Stimulated activated CD8-positive, alpha-beta memory T cell treated with anti-CD3 and anti-CD28 coated beads, Interleukin-4, amount 100 ng/mL, for 1 hour (primary cell): ENCODE measurements at regions not wholly inside any gene's neighbourhood (a gene's known extent, or its start where the extent isn't known, plus 50 kb on each side); places are given as distances from the start of the nearest gene placed in this dataset.

Experiments used
- DNase-seq, 2 donors: peaks; one replicate each; pipeline ENCODE4 v3.0.0-alpha.2; 2020; ENCODE audit warnings: low read depth in 2 of 2, low spot score in 1 of 2

- no peak for DNase-seq
Observed at GRCh38 chr9:8188723-8189407, 389.3 kb upstream of the DMAC1 start.

DNA sequence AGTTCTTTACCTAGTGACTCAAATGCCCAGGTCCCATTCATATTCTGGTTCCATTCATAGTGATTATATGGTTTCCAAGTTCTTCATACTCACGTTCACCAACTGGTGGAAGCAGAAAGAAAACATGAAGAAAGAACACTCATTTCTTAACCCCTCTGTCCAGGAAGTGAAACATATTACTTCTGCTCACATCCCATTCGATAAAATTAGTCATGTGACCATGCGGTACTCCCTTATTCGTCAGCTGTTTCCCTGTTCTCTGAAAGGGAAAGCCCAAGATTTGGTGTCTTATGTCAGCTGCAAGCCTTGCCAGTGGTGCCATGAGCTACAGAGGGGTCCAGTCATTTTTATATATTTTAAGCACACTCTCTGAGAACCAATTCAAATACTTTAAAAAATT lies 387.0 kb upstream of the DMAC1 start:
- DNase-seq: no peak

- no peak for DNase-seq
Observed at GRCh38 chr9:8183618-8184017, 384.0 kb upstream of the DMAC1 start.

DNA sequence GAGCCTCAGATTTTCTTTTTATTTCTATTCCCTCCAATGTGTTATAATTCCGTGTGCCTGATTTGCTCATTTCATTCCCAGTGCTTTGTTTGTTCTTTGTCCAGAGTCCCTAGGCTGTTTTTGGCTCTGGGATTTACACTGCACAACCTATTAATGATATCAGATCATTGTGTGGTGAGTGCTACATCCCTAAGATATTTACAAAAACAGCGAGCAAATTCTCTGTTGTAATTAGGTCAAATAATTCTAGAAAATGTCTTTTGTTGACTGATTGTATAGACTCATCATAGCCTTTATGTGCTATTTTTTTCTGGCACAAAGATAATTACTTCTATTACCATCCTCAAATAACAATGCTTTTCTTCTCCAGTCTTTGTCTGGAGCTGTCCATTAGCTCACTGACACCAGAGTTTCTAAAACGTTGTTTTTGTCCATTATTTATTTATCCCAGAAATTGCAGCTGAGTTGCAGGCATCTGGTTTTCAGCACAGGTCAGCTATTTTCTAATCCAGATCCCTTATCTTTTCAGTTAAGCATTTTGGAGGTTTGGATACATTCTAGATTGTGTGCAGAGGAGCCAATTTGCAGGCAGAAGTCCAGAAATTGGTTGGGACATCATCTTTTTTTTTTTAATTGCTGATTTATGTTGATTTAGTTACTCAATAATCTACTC lies 379.9 kb upstream of the DMAC1 start:
- no peak for DNase-seq

GRCh38 chr9:8172000-8172399 lies 372.4 kb upstream of the DMAC1 start:
- no peak for DNase-seq

DNA sequence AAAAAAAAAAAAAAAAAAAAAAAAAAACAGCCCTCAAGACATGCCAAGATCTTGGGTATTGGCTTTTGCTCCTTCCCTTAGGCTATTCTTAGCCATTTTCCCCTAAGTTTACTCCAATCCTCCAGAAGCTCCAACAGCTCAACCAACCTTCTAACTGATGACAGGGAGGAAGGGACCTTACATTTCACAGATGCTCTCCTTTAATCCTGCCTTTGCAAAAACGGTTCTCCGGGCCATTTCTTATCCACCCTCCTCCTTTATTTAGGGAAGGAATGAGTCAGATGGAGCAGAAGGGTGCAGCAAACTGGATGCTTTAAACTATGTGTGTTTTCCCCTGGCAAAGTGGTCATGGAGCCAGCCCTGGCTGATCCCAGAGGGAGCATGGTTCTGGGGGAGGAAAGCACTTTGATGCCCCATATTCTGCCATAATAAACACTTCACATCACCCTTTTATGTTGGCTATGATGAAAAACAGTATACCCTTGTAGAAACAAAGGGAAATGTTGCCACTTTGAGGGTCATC lies 369.4 kb upstream of the DMAC1 start:
- no peak for DNase-seq

GRCh38 chr9:8160787-8161186 lies 361.2 kb upstream of the DMAC1 start:
- no peak for DNase-seq

- no peak for DNase-seq
Observed at GRCh38 chr9:8158574-8158973, 359.0 kb upstream of the DMAC1 start.

DNA sequence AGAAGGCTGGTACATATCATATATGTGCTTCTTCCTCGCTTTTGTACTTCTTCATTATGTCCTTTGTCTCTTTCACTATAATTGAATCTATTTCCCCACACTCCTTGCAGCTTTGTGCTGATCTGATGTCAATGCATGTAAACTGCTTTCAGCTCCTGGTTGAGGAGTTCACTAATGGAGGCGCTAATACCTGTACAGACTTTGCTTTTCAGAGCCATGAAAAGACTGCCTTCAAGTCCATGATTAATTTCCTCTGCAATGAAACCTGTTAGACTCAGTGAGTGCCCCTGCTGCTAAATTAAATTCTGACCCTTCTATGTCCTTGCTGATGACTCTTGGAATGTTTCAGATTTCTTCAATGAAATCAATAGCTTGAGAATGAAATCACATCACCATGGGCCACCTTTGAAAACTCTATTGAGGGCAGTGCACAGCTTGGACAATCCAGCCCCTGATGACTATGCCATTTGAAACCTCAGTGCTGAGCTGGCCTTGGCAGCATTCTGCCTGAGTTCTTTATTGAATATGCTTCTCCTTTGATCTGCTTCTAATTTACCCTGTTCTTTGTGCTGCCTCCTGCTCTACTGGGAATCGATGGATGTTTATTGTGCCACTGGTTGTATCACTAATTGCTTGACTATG lies 358.2 kb upstream of the DMAC1 start:
- DNase-seq: no peak

DNA sequence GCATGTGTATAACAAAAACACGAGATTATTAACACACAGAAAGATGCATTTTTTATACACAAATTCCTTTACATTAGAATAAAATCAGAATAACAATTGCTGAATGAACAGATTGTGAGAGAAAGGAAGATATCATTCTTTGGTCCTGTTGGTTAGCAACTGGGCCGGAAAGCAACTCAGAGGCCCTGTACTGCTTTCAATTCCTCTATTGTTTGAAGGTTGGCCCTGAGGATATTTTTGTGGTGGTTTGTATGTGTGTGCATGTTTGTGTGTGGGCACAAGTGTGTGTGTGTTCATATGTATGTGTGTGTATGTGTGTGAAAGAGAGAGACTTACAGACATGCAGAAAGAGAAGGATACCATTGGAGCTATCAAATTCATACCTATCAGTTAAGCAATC lies 356.8 kb upstream of the DMAC1 start:
- no peak for DNase-seq

GRCh38 chr9:8155706-8156105 lies 356.1 kb upstream of the DMAC1 start:
- no peak for DNase-seq

DNA sequence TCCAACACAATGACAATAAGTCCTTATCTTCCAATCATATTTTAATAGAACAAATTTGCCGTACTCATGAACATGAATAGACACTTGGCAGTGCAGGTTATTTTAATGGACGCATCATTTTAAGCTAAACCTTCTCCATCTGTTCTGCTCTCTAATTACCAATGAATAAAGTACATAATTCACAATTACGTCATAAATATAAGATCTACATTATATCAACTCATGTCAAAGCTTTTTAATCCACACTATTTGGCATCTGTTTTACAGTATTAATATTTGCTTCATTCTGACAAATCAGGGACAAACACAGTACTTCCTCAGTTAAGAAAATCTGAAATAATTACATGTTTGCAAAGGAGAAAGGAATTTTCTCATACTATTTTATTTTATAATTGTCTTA lies 344.1 kb upstream of the DMAC1 start:
- DNase-seq: no peak

- DNase-seq: no peak
Observed at GRCh38 chr9:8140557-8140956, 341.0 kb upstream of the DMAC1 start.

DNA sequence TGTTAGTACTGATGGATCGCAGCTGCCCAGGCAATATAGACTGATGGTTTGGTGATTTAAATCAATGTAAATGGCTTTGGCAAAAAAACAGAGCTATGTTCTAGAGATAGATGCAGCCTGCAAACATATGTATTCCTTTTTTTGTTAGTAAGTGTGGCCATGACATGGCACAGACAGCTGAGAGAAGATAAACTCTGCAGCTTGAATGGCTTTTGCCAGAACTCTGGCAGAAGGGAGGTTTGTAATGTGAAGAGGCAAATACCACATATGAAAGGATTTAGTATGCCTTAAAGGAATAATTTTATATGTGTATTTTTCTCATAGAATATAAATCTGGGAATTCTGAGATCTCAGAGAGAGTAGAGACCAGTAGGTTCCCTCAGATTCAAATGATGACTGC lies 340.2 kb upstream of the DMAC1 start:
- no peak for DNase-seq

GRCh38 chr9:8136477-8136876 lies 336.9 kb upstream of the DMAC1 start:
- no peak for DNase-seq

DNA sequence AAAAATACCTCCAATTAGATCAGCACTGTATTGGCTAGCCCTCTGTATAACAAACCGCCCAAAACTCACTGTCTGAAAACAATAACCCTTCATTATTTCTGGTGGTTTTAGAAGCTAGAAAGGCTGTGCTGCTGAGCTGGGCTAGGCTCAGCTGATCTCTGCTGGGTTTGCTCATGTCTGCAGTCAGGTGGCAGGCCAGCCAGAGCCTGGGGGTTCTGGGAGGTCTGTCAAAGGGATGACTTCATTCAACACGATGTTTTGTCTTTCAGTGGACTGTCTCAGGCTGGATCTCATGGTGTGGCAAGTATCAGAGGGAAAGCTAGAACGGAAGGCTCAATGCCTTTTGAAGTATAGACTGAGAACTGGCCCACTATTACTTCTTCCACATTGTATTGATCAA lies 335.1 kb upstream of the DMAC1 start:
- DNase-seq: no peak

GRCh38 chr9:8133606-8134005 lies 334.0 kb upstream of the DMAC1 start:
- DNase-seq: no peak

DNA sequence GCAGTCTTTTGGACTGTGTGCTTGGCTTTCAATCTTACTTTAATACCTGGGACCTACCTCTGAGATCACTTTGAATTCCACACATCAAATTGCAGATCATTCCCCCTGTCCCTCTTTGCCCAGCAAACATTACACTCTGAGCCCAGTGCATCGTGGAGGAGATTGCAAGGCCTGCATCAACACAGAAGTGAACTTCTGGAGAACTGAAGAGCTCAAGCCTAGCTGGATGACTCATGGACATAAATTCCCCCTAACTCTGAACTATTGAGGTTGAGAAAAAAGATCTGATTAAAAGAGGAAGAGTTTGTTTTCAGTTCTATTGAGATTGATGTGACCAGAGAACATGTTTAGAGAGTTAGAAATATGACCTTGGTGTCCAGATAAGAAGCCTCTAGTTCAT lies 316.0 kb upstream of the DMAC1 start:
- no peak for DNase-seq

DNA sequence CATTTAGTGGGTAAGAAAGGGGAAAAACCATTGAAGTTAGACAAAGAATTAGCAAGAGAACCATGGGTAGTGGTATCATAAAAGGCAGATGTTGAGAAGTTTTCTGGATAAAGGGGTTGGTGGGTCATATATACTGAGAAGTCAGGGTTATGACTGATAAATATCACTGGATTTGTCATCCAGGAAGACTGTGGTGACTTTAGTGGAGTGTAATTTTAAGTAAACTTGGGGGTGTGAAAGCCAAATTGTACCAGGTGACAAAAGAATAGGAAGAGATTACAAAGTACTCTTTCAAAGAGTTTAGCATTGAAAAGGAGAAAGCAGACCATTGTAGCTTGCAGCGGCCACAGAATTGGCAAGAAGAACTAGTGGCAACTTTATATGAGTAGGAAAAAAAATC lies 315.2 kb upstream of the DMAC1 start:
- DNase-seq: no peak

- DNase-seq: no peak
Observed at GRCh38 chr9:8106362-8106761, 306.8 kb upstream of the DMAC1 start.

DNA sequence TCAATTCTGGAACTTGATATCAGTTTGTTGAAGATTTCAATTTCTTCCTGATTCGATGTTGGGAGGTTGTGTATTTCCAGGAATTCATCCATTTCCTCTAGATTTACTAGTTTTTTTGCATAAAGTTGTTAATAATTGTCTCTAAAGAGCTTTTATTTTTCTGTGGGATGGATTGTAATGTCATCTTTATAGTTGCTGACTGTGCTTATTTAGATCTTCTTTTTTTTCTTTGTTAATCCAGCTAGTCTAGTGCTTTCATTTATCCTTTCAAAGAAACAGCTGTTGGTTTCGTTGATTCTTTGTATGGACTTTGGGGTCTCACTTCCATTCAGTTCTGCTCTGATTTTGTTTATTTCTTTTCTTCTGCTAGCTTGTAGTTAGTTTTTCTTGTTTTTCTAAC lies 302.0 kb upstream of the DMAC1 start:
- no peak for DNase-seq

- no peak for DNase-seq
Observed at GRCh38 chr9:8096091-8096490, 296.5 kb upstream of the DMAC1 start.
